ENCODE measurements at regions not wholly inside any gene's neighbourhood (a gene's known extent, or its start where the extent isn't known, plus 50 kb on each side); places are given as distances from the start of the nearest gene placed in this dataset.
A peak's percentile ranks its signal among the peaks of the same experiment; 100 is the strongest.
"Not testable (repeated sequence)": the region's sequence is repeated elsewhere in the genome, so short reads cannot be mapped to it uniquely, and the experiment has no call there.

DNA sequence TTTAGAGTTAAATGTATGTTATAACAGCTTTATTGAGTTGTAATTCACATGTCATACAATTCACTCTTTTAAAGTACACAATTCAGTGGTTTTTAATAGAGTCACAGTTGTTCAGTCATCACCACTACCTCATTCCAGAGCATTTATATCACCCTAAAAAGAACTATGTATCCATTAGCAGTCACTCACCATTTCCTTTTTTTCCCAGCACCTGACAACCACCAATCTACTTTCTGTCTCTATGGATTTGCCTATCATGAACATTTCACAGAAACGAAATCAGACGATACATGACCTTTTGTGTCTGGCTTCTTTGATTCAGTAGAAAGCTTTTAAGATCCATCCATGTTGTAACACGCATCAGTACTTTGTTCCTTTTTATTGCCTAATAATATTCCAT lies 52.9 kb upstream of the FRAS1 start:
- no peaks in the 10 kb centered on the region for H3K27me3 ChIP-seq (ENCODE audit: insufficient read depth, poor library complexity, severe bottlenecking)
- peaks cover 2% of the 10 kb centered on the region for H3K4me1 ChIP-seq (ENCODE audit: insufficient read depth, poor library complexity, severe bottlenecking)
- no peak overlapping the region for H3K4me3 ChIP-seq (ENCODE audit: severe bottlenecking)
- TF ChIP-seq, protein P1, sequence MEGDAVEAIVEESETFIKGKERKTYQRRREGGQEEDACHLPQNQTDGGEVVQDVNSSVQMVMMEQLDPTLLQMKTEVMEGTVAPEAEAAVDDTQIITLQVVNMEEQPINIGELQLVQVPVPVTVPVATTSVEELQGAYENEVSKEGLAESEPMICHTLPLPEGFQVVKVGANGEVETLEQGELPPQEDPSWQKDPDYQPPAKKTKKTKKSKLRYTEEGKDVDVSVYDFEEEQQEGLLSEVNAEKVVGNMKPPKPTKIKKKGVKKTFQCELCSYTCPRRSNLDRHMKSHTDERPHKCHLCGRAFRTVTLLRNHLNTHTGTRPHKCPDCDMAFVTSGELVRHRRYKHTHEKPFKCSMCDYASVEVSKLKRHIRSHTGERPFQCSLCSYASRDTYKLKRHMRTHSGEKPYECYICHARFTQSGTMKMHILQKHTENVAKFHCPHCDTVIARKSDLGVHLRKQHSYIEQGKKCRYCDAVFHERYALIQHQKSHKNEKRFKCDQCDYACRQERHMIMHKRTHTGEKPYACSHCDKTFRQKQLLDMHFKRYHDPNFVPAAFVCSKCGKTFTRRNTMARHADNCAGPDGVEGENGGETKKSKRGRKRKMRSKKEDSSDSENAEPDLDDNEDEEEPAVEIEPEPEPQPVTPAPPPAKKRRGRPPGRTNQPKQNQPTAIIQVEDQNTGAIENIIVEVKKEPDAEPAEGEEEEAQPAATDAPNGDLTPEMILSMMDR (IDR thresholded peaks at IDR 0.05; ENCODE audit: poor library complexity, severe bottlenecking) = no peak
- peak; percentile 38; the same call in 1 of the 3 replicates for ATAC-seq (ENCODE audit: low read depth)
- H3K9me3 ChIP-seq (ENCODE audit: severe bottlenecking) = no peaks in the 10 kb centered on the region
- no peaks in the 10 kb centered on the region for H3K36me3 ChIP-seq (ENCODE audit: low read depth)
- H3K27ac ChIP-seq (ENCODE audit: poor library complexity, severe bottlenecking) = no peak overlapping the region
- no peak for DNase-seq (ENCODE audit: low spot score)

DNA sequence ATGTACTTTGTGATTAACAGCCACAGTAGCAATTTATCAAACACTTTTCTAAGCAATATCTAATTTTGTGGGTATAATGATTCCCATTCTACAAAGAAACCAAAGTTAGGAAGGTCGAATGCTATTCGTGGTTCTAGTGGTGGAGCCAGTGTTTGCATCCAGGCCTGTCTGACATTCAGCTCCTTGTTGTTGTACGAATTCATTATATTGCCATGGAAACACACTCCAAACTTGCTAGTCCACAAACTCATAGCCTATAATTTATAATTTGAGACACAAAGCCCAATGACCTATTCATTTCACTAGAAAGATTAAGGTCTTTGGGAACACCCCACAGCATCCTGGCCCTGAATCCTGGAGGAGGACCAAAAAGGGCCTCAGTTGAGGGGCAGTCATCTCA lies 52.0 kb upstream of the FRAS1 start:
- peaks cover 2% of the 10 kb centered on the region for H3K4me1 ChIP-seq (ENCODE audit: insufficient read depth, poor library complexity, severe bottlenecking)
- no peaks in the 10 kb centered on the region for H3K27me3 ChIP-seq (ENCODE audit: insufficient read depth, poor library complexity, severe bottlenecking)
- no peaks in the 10 kb centered on the region for H3K9me3 ChIP-seq (ENCODE audit: severe bottlenecking)
- no peak overlapping the region for H3K27ac ChIP-seq (ENCODE audit: poor library complexity, severe bottlenecking)
- TF ChIP-seq, protein P1 (IDR thresholded peaks at IDR 0.05; ENCODE audit: poor library complexity, severe bottlenecking) = no peak
- DNase-seq (ENCODE audit: low spot score) = no peak
- H3K36me3 ChIP-seq (ENCODE audit: low read depth) = no peaks in the 10 kb centered on the region
- ATAC-seq (ENCODE audit: low read depth) = no peak
- H3K4me3 ChIP-seq (ENCODE audit: severe bottlenecking) = no peak overlapping the region

DNA sequence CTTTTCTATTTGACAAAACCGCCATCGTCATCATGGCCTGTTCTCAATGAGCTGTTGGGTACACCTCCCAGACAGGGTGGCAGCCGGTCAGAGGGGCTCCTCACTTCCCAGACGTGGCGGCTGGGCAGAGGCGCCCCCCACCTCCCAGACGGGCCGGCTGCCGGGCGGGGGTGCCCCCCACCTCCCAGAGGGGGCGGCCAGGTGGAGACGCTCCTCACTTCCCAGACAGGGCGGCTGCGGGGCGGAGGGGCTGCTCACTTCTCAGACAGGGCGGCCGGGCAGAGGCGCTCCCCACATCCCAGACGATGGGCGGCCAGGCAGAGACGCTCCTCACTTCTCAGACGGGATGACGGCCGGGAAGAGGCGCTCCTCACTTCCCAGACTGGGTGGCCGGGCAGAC lies 50.1 kb upstream of the FRAS1 start:
- H3K4me1 ChIP-seq (ENCODE audit: insufficient read depth, poor library complexity, severe bottlenecking); H3K27ac ChIP-seq (ENCODE audit: poor library complexity, severe bottlenecking); H3K9me3 ChIP-seq (ENCODE audit: severe bottlenecking); ATAC-seq (ENCODE audit: low read depth); H3K36me3 ChIP-seq (ENCODE audit: low read depth); H3K27me3 ChIP-seq (ENCODE audit: insufficient read depth, poor library complexity, severe bottlenecking); DNase-seq (ENCODE audit: low spot score); H3K4me3 ChIP-seq (ENCODE audit: severe bottlenecking): not testable (repeated sequence)

Data from RWPE2 (cell line).